ENCODE measurements at regions not wholly inside any gene's neighbourhood (a gene's known extent, or its start where the extent isn't known, plus 50 kb on each side); places are given as distances from the start of the nearest gene placed in this dataset.

DNA sequence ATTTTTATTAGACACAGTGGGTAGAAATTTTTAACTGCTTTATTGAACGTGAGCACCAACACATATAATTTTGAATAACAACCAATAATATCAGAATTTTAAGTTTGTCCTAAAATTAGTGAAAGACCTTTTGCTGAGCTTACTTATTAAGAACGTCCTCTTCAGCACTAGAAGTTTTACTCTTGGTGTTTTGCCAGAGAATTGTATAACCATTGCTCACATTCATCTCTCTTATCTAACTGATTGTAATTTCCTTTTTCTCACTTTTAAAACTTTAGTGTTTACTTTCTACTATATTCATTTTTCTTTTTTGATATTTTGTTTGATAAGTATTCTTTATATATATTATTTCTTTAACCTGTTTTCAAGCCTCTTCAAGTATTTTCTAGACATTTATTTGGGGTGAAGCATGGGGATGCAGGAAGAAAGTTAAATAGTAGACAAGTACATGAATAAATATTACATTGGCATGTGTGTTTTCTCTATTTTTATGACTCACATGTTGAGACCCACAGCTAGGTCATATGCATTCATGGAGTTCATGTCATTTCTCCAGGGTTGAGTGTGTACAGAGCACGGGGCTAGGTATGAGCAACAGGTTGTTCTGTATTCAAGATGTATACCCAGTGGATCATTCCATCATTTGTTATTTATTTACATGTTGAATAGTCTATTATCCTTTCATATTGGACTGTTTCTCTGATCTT is 90.6 kb downstream of the ATP6V1G3 start:
- no peaks in the 10 kb centered on the region; the same call in 1 of the 2 replicates for H3K9me3 ChIP-seq (ENCODE audit: control insufficient read depth, insufficient read depth, low read depth, low read length)
- H3K4me1 ChIP-seq (ENCODE audit: control insufficient read depth, insufficient read depth, low read length), result no peaks in the 10 kb centered on the region
- no peak for ATAC-seq
- intact Hi-C loops (cut with micrococcal nuclease; ENCODE audit: unreplicated experiment) (no loop called here), in situ Hi-C loops (cut with HindIII; ENCODE audit: low pct_unique_long_range_greater_than_20kb, low sequenced_read_pairs) (no loop called here)
- no peaks in the 10 kb centered on the region for H3K27me3 ChIP-seq (ENCODE audit: control insufficient read depth, insufficient read depth, low read length)
- no TSS peak for BruUV-seq (replicated peaks)
- ChIA-PET POLR2A (no interaction called here), CTCF (no interaction called here)
- H3K36me3 ChIP-seq (ENCODE audit: control insufficient read depth, insufficient read depth, low read length), result no peaks in the 10 kb centered on the region
- H3K27ac ChIP-seq (ENCODE audit: low read length), result no peak overlapping the region
- H3K4me3 ChIP-seq (ENCODE audit: low read depth in 2 of 2, low read length in 2 of 2), result no peak overlapping the region
- DNase-seq (ENCODE audit: low read depth, low spot score), result no peak
- TF ChIP-seq, protein P1, sequence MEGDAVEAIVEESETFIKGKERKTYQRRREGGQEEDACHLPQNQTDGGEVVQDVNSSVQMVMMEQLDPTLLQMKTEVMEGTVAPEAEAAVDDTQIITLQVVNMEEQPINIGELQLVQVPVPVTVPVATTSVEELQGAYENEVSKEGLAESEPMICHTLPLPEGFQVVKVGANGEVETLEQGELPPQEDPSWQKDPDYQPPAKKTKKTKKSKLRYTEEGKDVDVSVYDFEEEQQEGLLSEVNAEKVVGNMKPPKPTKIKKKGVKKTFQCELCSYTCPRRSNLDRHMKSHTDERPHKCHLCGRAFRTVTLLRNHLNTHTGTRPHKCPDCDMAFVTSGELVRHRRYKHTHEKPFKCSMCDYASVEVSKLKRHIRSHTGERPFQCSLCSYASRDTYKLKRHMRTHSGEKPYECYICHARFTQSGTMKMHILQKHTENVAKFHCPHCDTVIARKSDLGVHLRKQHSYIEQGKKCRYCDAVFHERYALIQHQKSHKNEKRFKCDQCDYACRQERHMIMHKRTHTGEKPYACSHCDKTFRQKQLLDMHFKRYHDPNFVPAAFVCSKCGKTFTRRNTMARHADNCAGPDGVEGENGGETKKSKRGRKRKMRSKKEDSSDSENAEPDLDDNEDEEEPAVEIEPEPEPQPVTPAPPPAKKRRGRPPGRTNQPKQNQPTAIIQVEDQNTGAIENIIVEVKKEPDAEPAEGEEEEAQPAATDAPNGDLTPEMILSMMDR (IDR thresholded peaks at IDR 0.05), result no peak
- TF ChIP-seq, protein P2, sequence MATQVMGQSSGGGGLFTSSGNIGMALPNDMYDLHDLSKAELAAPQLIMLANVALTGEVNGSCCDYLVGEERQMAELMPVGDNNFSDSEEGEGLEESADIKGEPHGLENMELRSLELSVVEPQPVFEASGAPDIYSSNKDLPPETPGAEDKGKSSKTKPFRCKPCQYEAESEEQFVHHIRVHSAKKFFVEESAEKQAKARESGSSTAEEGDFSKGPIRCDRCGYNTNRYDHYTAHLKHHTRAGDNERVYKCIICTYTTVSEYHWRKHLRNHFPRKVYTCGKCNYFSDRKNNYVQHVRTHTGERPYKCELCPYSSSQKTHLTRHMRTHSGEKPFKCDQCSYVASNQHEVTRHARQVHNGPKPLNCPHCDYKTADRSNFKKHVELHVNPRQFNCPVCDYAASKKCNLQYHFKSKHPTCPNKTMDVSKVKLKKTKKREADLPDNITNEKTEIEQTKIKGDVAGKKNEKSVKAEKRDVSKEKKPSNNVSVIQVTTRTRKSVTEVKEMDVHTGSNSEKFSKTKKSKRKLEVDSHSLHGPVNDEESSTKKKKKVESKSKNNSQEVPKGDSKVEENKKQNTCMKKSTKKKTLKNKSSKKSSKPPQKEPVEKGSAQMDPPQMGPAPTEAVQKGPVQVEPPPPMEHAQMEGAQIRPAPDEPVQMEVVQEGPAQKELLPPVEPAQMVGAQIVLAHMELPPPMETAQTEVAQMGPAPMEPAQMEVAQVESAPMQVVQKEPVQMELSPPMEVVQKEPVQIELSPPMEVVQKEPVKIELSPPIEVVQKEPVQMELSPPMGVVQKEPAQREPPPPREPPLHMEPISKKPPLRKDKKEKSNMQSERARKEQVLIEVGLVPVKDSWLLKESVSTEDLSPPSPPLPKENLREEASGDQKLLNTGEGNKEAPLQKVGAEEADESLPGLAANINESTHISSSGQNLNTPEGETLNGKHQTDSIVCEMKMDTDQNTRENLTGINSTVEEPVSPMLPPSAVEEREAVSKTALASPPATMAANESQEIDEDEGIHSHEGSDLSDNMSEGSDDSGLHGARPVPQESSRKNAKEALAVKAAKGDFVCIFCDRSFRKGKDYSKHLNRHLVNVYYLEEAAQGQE (IDR thresholded peaks at IDR 0.05; ENCODE audit: insufficient read depth in 1 of 2, low read depth in 2 of 2, low read length in 1 of 2), result no peak
- TF ChIP-seq TCF7L2 (IDR thresholded peaks at IDR 0.05; ENCODE audit: low read depth, low read length) (no peak), POLR2AphosphoS5 (IDR thresholded peaks at IDR 0.05; ENCODE audit: low read depth, low read length) (no peak), SIN3A (IDR thresholded peaks at IDR 0.05; ENCODE audit: borderline replicate concordance, insufficient read depth, low read depth, low read length) (no peak)

DNA sequence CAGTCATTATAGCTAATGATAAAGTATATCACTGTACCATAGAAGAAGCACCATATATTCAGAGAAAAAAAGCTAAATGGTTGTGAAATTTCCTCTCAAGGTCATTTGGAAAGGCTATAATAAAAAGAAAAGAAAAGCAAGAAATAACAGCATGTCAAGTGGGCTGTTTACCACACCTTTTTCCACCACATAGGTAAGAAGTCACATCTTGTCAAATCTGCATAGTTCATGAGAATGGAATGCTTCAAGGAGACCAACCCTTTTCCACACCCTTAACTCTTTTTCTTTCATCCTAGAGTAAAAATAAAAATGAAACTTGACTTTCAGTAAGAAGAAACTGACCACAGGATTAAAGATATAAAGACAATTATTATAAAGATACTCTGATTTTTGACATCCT is 91.2 kb downstream of the ATP6V1G3 start:
- POLR2A ChIA-PET, result no interaction called here
- intact Hi-C loops (cut with micrococcal nuclease; ENCODE audit: unreplicated experiment), result no loop called here
- no peak for ATAC-seq
- DNase-seq (ENCODE audit: low read depth, low spot score), result no peak
- CTCF ChIA-PET, result no interaction called here
- Histone ChIP-seq H3K27ac (ENCODE audit: low read length) (no peak overlapping the region), H3K27me3 (ENCODE audit: control insufficient read depth, insufficient read depth, low read length) (no peaks in the 10 kb centered on the region), H3K36me3 (ENCODE audit: control insufficient read depth, insufficient read depth, low read length) (no peaks in the 10 kb centered on the region), H3K4me3 (ENCODE audit: low read depth in 2 of 2, low read length in 2 of 2) (no peak overlapping the region), H3K4me1 (ENCODE audit: control insufficient read depth, insufficient read depth, low read length) (no peaks in the 10 kb centered on the region), H3K9me3 (ENCODE audit: control insufficient read depth, insufficient read depth, low read depth, low read length) (peaks cover 5% of the 10 kb centered on the region; the same call in 1 of the 2 replicates)
- BruUV-seq (replicated peaks), result no TSS peak
- in situ Hi-C loops (cut with HindIII; ENCODE audit: low pct_unique_long_range_greater_than_20kb, low sequenced_read_pairs), result no loop called here
- TF ChIP-seq, protein P2 (IDR thresholded peaks at IDR 0.05; ENCODE audit: insufficient read depth in 1 of 2, low read depth in 2 of 2, low read length in 1 of 2), result no peak
- no peak for TF ChIP-seq SIN3A (IDR thresholded peaks at IDR 0.05; ENCODE audit: borderline replicate concordance, insufficient read depth, low read depth, low read length)
- no peak for TF ChIP-seq POLR2AphosphoS5 (IDR thresholded peaks at IDR 0.05; ENCODE audit: low read depth, low read length)
- TF ChIP-seq TCF7L2 (IDR thresholded peaks at IDR 0.05; ENCODE audit: low read depth, low read length), result no peak
- TF ChIP-seq, protein P1 (IDR thresholded peaks at IDR 0.05), result no peak
